SU-DHL-6 (cell line): ENCODE measurements at regions not wholly inside any gene's neighbourhood (a gene's known extent, or its start where the extent isn't known, plus 50 kb on each side); places are given as distances from the start of the nearest gene placed in this dataset.

Source experiments
- EZH2phosphoT487 ChIP-seq: fragments of 200-600 bp; sonication (generic), shearing (Covaris generic); conservative IDR thresholded peaks from 2 replicates; pipeline ENCODE4 v1.6.1; 2018; ENCODE audit warnings: mild to moderate bottlenecking, antibody characterized with exemption, low read length, moderate library complexity, mixed read lengths
- TF ChIP-seq, protein P1 (sequence below): fragments of 200-600 bp; sonication (generic); IDR thresholded peaks from one replicate; pipeline ENCODE4 v1.5.1; 2017; ENCODE audit warnings: antibody characterized with exemption, mild to moderate bottlenecking, low read length, moderate library complexity; ENCODE audit not compliant: insufficient read depth, poor library complexity, severe bottlenecking

DNA sequence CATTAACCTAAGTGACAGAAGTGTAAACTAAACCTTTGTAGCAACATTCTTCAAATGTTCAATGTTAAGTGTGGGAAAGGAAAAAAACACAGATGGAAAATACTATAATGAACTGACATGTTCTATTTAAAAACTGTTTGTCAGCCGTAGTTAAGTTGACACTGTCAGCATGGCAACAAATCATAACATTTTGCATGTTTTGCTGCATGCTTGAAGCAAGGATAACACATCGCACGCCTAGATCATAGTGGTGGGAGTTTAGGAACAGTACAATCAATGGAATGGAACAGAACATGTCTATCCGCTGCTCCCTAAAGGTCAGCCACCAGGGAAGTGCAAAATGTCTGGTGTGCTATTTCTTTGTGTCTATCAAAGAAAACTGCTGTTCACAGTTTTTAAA lies 62.5 kb upstream of the ESRRG start:
- TF ChIP-seq, protein P1, sequence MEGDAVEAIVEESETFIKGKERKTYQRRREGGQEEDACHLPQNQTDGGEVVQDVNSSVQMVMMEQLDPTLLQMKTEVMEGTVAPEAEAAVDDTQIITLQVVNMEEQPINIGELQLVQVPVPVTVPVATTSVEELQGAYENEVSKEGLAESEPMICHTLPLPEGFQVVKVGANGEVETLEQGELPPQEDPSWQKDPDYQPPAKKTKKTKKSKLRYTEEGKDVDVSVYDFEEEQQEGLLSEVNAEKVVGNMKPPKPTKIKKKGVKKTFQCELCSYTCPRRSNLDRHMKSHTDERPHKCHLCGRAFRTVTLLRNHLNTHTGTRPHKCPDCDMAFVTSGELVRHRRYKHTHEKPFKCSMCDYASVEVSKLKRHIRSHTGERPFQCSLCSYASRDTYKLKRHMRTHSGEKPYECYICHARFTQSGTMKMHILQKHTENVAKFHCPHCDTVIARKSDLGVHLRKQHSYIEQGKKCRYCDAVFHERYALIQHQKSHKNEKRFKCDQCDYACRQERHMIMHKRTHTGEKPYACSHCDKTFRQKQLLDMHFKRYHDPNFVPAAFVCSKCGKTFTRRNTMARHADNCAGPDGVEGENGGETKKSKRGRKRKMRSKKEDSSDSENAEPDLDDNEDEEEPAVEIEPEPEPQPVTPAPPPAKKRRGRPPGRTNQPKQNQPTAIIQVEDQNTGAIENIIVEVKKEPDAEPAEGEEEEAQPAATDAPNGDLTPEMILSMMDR = no peak
- no peak for TF ChIP-seq EZH2phosphoT487
